ENCODE measurements at regions not wholly inside any gene's neighbourhood (a gene's known extent, or its start where the extent isn't known, plus 50 kb on each side); places are given as distances from the start of the nearest gene placed in this dataset.

- H3K4me1 ChIP-seq (ENCODE audit: insufficient read depth): no peaks in the 10 kb centered on the region
- intact Hi-C loops (cut with DNase I): no loop called here
- no peak overlapping the region for H3K4me3 ChIP-seq
- WGBS, 3 donors: 51 to 60% (median 52%) methylated on average over 5 of the region's 5 CpGs
- no peak for TF ChIP-seq CTCF (IDR thresholded peaks at IDR 0.05)
- TF ChIP-seq POLR2A (IDR thresholded peaks at IDR 0.05): no peak
- no peak for TF ChIP-seq EP300 (IDR thresholded peaks at IDR 0.05)
- H3K36me3 ChIP-seq: no peaks in the 10 kb centered on the region
- peaks cover 0 to 4% of the 10 kb centered on the region in 2 donors for H3K9me3 ChIP-seq
- no peaks in the 10 kb centered on the region for H3K27me3 ChIP-seq
- no peak overlapping the region for H3K27ac ChIP-seq
- no peak for DNase-seq
These were observed 2283.8 kb downstream of the TP53TG3F start for GRCh38 chr16:35743101-35743692.

DNA sequence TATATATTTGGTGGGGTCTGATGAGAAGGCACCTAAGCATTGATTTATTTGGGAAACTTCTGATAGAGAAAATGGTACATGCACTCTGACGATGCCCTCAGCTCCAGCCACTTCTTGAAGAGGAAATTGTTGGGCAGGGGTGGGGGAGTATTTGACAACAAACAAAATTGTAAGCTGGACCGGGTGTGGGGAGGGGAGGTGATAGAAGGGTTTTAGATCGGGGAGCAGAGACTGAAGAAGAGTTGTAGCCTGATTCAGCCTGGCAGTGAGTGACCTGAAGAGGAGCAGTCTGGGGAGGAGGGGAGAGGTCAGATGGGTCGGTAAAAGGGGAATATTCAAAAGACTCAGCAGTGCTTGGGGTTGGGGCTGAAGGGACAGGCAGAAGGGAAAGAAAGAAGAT is 2284.7 kb downstream of the TP53TG3F start:
- intact Hi-C loops (cut with DNase I): no loop called here
- no peak for DNase-seq
- no peak overlapping the region for H3K27ac ChIP-seq
- WGBS, 3 donors: 48 to 64% (median 62%) methylated on average over 4 of the region's 4 CpGs
- TF ChIP-seq CTCF (IDR thresholded peaks at IDR 0.05) (no peak), POLR2A (IDR thresholded peaks at IDR 0.05) (no peak), EP300 (IDR thresholded peaks at IDR 0.05) (no peak)
- no peaks in the 10 kb centered on the region for H3K36me3 ChIP-seq
- H3K4me1 ChIP-seq (ENCODE audit: insufficient read depth): no peaks in the 10 kb centered on the region
- H3K27me3 ChIP-seq: no peaks in the 10 kb centered on the region
- H3K9me3 ChIP-seq: peaks cover 0 to 4% of the 10 kb centered on the region in 2 donors
- H3K4me3 ChIP-seq: no peak overlapping the region

DNA sequence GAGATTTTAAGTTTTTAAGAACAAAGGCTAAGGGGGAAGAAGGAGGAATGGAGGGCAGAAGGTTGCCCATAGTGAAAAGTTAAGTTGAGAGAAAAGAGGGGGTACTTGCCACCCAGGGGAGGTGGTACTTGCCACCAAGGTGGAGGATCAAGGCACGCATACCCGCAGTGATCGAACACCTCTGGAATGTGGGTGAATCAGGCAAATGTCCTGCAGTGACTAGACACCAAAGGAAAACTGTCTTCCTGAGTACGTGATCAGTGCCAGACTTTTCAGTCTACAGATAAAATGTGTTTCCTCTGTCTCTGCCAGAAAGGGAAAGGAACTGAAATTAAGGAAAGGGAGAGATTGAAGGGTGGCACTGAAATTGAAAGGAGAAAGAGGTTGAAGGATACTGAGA is 2285.3 kb downstream of the TP53TG3F start:
- Histone ChIP-seq H3K27me3 (no peaks in the 10 kb centered on the region), H3K4me3 (no peak overlapping the region), H3K4me1 (ENCODE audit: insufficient read depth) (no peaks in the 10 kb centered on the region), H3K36me3 (no peaks in the 10 kb centered on the region), H3K9me3 (peaks cover 0 to 4% of the 10 kb centered on the region in 2 donors), H3K27ac (no peak overlapping the region)
- no peak for TF ChIP-seq POLR2A (IDR thresholded peaks at IDR 0.05)
- TF ChIP-seq CTCF (IDR thresholded peaks at IDR 0.05): no peak
- no peak for TF ChIP-seq EP300 (IDR thresholded peaks at IDR 0.05)
- WGBS, 3 donors: 63 to 77% (median 75%) methylated on average over 4 of the region's 4 CpGs
- intact Hi-C loops (cut with DNase I): no loop called here
- no peak for DNase-seq

DNA sequence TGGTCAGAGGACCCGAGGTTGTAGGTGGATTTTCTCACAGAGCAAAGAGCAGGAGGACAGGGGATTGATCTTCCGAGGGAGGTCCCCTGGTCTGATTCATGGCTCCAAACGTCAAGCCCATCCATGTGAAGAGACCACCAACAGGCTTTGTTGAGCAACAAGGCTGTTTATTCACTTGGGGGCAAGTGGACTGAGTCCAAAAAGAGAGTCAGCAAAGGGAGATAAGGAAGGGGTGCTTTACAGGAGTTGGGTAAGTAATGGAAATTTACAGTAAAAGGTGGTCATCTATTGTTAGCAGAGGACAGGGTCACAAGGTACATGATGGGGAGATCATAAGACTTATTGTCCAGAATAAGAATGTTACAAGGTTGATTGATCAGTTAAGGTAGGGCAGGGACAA is 2285.8 kb downstream of the TP53TG3F start:
- Histone ChIP-seq H3K4me3 (no peak overlapping the region), H3K27ac (no peak overlapping the region), H3K4me1 (ENCODE audit: insufficient read depth) (no peaks in the 10 kb centered on the region), H3K27me3 (no peaks in the 10 kb centered on the region), H3K9me3 (peaks cover 0 to 4% of the 10 kb centered on the region in 2 donors), H3K36me3 (no peaks in the 10 kb centered on the region)
- intact Hi-C loops (cut with DNase I): no loop called here
- no peak for TF ChIP-seq EP300 (IDR thresholded peaks at IDR 0.05)
- TF ChIP-seq CTCF (IDR thresholded peaks at IDR 0.05): no peak
- no peak for TF ChIP-seq POLR2A (IDR thresholded peaks at IDR 0.05)
- WGBS, 3 donors: 35 to 48% (median 44%) methylated on average over 3 of the region's 3 CpGs
- no peak for DNase-seq
